Endothelial cell of umbilical vein (primary cell): ENCODE measurements at regions not wholly inside any gene's neighbourhood (a gene's known extent, or its start where the extent isn't known, plus 50 kb on each side); places are given as distances from the start of the nearest gene placed in this dataset.

Source experiments
- BruUV-seq: library from RNA; stranded (reverse); fragments of 400-500 nt; replicated peaks from 2 replicates; lab custom pipeline; 2021; lab: Mats Ljungman, UMichigan
- CTCF ChIA-PET: fragments of 300-600, 350-600 bp; sonication (Branson Sonifier 250); formaldehyde crosslinking; loops from one replicate; lab custom pipeline; 2021; ENCODE audit warnings: antibody characterized with exemption, inconsistent platforms; lab: Charles Lee
- POLR2A ChIA-PET: fragments of 300-600, 350-600 bp; sonication (Branson Sonifier 250); formaldehyde crosslinking; loops from one replicate; lab custom pipeline; 2021; ENCODE audit warnings: antibody characterized with exemption, inconsistent platforms; lab: Charles Lee
- DNase-seq: peaks from one replicate; pipeline ENCODE4 v3.0.0-alpha.2; 2011; ENCODE audit warnings: low read depth, low spot score
- FAIRE-seq: peaks from 2 replicates; lab custom pipeline; 2011; peaks lifted over from hg19 to GRCh38; lab: Jason Lieb, UNC
- H2AFZ ChIP-seq: 2 replicates; pipeline ENCODE4 v1.6.0; 2012; ENCODE audit warnings: low read depth, low read length, control low read depth, inconsistent platforms
- H3K27ac ChIP-seq: 2 replicates; pipeline ENCODE4 v1.5.1; 2011; ENCODE audit warnings: low read depth, mild to moderate bottlenecking, control low read depth, low read length, moderate library complexity; ENCODE audit not compliant: insufficient read depth
- H3K27me3 ChIP-seq, 2 experiments: 2 replicates each; pipeline versions ENCODE4 v1.6.0 to v1.6.1; 2011; ENCODE audit warnings: low read length in 2 of 2, mixed read lengths in 1 of 2; ENCODE audit not compliant: control insufficient read depth in 2 of 2, insufficient read depth in 2 of 2
- H3K36me3 ChIP-seq, 2 experiments: 2 replicates in 1 of 2; 3 replicates in 1 of 2; pipeline ENCODE4 v1.5.1; 2011; ENCODE audit warnings: low read length in 2 of 2, mild to moderate bottlenecking in 1 of 2, moderate library complexity in 1 of 2; ENCODE audit not compliant: control insufficient read depth in 2 of 2, insufficient read depth in 2 of 2; ENCODE audit errors: extremely low read depth in 1 of 2
- H3K4me1 ChIP-seq: 3 replicates; pipeline ENCODE4 v1.5.1; 2011; ENCODE audit warnings: mild to moderate bottlenecking, low read length; ENCODE audit not compliant: control insufficient read depth, insufficient read depth; ENCODE audit errors: extremely low read depth
- H3K4me2 ChIP-seq: 2 replicates; pipeline ENCODE4 v1.6.1; 2011; ENCODE audit warnings: low read length, control low read depth, mixed read lengths; ENCODE audit not compliant: insufficient read depth
- H3K4me3 ChIP-seq, 3 experiments: fragments of 200-600 bp in 1 of 3; sonication (generic), shearing (Covaris generic) in 1 of 3; replicated peaks in 1 of 3; 2 replicates each; pipeline ENCODE4 v1.5.1; 2011 to 2016; ENCODE audit warnings: control low read depth in 3 of 3, low read length in 3 of 3, mild to moderate bottlenecking in 2 of 3, inconsistent platforms in 1 of 3, low read depth in 1 of 3, moderate library complexity in 1 of 3; ENCODE audit not compliant: insufficient read depth in 1 of 3
- H3K79me2 ChIP-seq: 2 replicates; pipeline ENCODE4 v1.6.0; 2012; ENCODE audit warnings: low read length, inconsistent platforms; ENCODE audit not compliant: control insufficient read depth, insufficient read depth
- H3K9ac ChIP-seq: replicated peaks from 2 replicates; pipeline ENCODE3; 2011; ENCODE audit warnings: low read length, control low read depth; ENCODE audit not compliant: insufficient read depth; ENCODE audit errors: extremely low read depth
- H3K9me1 ChIP-seq: replicated peaks from 3 replicates; pipeline ENCODE4 v1.6.0; 2011; ENCODE audit warnings: mild to moderate bottlenecking, low read length; ENCODE audit not compliant: control insufficient read depth, insufficient read depth; ENCODE audit errors: extremely low read depth
- H3K9me3 ChIP-seq: replicated peaks from 2 replicates; pipeline ENCODE4 v1.5.1; 2012; ENCODE audit warnings: low read length, inconsistent platforms; ENCODE audit not compliant: control insufficient read depth, insufficient read depth
- H4K20me1 ChIP-seq: replicated peaks from 2 replicates; pipeline ENCODE3; 2011; ENCODE audit warnings: mild to moderate bottlenecking, low read length; ENCODE audit not compliant: control insufficient read depth, insufficient read depth; ENCODE audit errors: extremely low read depth
- CTCF ChIP-seq, 2 donors: IDR thresholded peaks; 1 replicate in 1 of 2; 2 replicates in 1 of 2; pipeline ENCODE4 v1.5.1; 2011; ENCODE audit warnings: low read length in 2 of 2, mild to moderate bottlenecking in 2 of 2, moderate library complexity in 2 of 2, control low read depth in 1 of 2, inconsistent platforms in 1 of 2, low read depth in 1 of 2; ENCODE audit not compliant: insufficient read depth in 1 of 2; ENCODE audit errors: extremely low read depth in 1 of 2
- EZH2 ChIP-seq: IDR thresholded peaks from 2 replicates; pipeline ENCODE4 v1.6.1; 2012; ENCODE audit warnings: borderline replicate concordance, low read depth, mild to moderate bottlenecking, moderate library complexity, low read length, inconsistent platforms; ENCODE audit not compliant: severe bottlenecking
- FOS ChIP-seq: IDR thresholded peaks from 2 replicates; pipeline ENCODE4 v1.6.1; 2011; ENCODE audit warnings: mild to moderate bottlenecking, low read length, moderate library complexity, borderline replicate concordance; ENCODE audit not compliant: insufficient read depth
- GATA2 ChIP-seq: IDR thresholded peaks from 2 replicates; pipeline ENCODE4 v1.7.0; 2011; ENCODE audit warnings: low read depth, mild to moderate bottlenecking, moderate library complexity, mixed read lengths, low read length; ENCODE audit not compliant: insufficient read length, insufficient read depth
- JUN ChIP-seq: IDR thresholded peaks from 2 replicates; pipeline ENCODE4 v1.6.1; 2011; ENCODE audit warnings: borderline replicate concordance, low read depth; ENCODE audit not compliant: insufficient read length, insufficient read depth
- MYC ChIP-seq: IDR thresholded peaks from one replicate; pipeline ENCODE4 v1.6.1; 2011; ENCODE audit warnings: mild to moderate bottlenecking, low read depth, low read length
- POLR2A ChIP-seq: IDR thresholded peaks from 2 replicates; pipeline ENCODE4 v1.6.1; 2012; ENCODE audit warnings: low read depth, mild to moderate bottlenecking, control low read depth, low read length
- POLR2AphosphoS5 ChIP-seq: IDR thresholded peaks from 2 replicates; pipeline ENCODE4 v1.6.1; 2012; ENCODE audit warnings: low read depth, mild to moderate bottlenecking, control low read depth, low read length, moderate library complexity; ENCODE audit not compliant: insufficient read depth
- dilution Hi-C: fragments of 300-500 bp; cut with MboI; formaldehyde crosslinking; loops from one replicate; pipeline ENCODE4 v1.15.0; 2019; ENCODE audit warnings: low sequenced_read_pairs; ENCODE audit not compliant: extremely low pct_ligation_motif_present
- intact Hi-C: fragments of 100-400 bp; cut with micrococcal nuclease; formaldehyde crosslinking; loops from one replicate; pipeline ENCODE4 v1.10.0; 2022
- TF ChIP-seq, protein P1 (sequence below): IDR thresholded peaks from 2 replicates; pipeline ENCODE4 v1.6.1; 2011; ENCODE audit not compliant: insufficient read depth, insufficient read length

GRCh38 chr20:17790296-17790695 is 90.5 kb downstream of the BANF2 start:
- Histone ChIP-seq H3K9me3 (no peaks in the 10 kb centered on the region), H3K9ac (no peak overlapping the region), H3K79me2 (no peaks in the 10 kb centered on the region), H3K4me2 (no peak overlapping the region), H3K27me3 (peaks cover 0 to 2% of the 10 kb centered on the region in 2 experiments), H3K27ac (no peak overlapping the region), H2AFZ (no peak overlapping the region), H4K20me1 (no peaks in the 10 kb centered on the region), H3K9me1 (no peaks in the 10 kb centered on the region), H3K4me1 (peaks cover 6% of the 10 kb centered on the region), H3K4me3 (no peak overlapping the region), H3K36me3 (no peaks in the 10 kb centered on the region)
- DNase-seq (no peak), FAIRE-seq (no peak)
- CTCF ChIA-PET, result interaction anchor here (0.9 kb wide), 2 partner anchors 135 to 149 kb away, joined by 3 read pairs; no protein-coding TSS in a partner anchor
- intact Hi-C loops, result no loop called here
- no TSS peak for BruUV-seq
- POLR2A ChIA-PET, result interaction anchor here (1.7 kb wide), 1 partner anchor 108 kb away, joined by 4 read pairs; the partner anchor contains the start of gene RRBP1
- dilution Hi-C loops, result no loop called here
- TF ChIP-seq POLR2AphosphoS5 (no peak), CTCF (IDR thresholded peaks at IDR 0.05; ENCODE audit: extremely low read depth in 1 of 2, insufficient read depth in 1 of 2, low read depth in 1 of 2, low read length in 2 of 2) (no peak), MYC (no peak), POLR2A (no peak), FOS (no peak), EZH2 (no peak), GATA2 (no peak), JUN (no peak)
- TF ChIP-seq, protein P1, sequence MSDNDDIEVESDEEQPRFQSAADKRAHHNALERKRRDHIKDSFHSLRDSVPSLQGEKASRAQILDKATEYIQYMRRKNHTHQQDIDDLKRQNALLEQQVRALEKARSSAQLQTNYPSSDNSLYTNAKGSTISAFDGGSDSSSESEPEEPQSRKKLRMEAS, result no peak
